Neuronal stem cell (in vitro differentiated cells): ENCODE measurements at regions not wholly inside any gene's neighbourhood (a gene's known extent, or its start where the extent isn't known, plus 50 kb on each side); places are given as distances from the start of the nearest gene placed in this dataset.

ENCODE experiments used
- DNase-seq: peaks from one replicate; pipeline ENCODE4 v3.0.0-alpha.2; 2013; ENCODE audit warnings: low spot score
- H2AFZ ChIP-seq: one replicate; pipeline ENCODE4 v1.6.1; 2013; ENCODE audit warnings: mild to moderate bottlenecking, low read length, inconsistent platforms
- H2AK5ac ChIP-seq: 2 replicates; pipeline ENCODE4 v1.6.1; 2013; ENCODE audit warnings: low read depth, mild to moderate bottlenecking, inconsistent platforms, low read length, moderate library complexity, mixed read lengths
- H2BK120ac ChIP-seq: 2 replicates; pipeline ENCODE4 v1.6.1; 2013; ENCODE audit warnings: low read depth, mild to moderate bottlenecking, inconsistent platforms, low read length, moderate library complexity, mixed read lengths
- H2BK12ac ChIP-seq: one replicate; pipeline ENCODE4 v1.6.1; 2013; ENCODE audit warnings: low read length, inconsistent platforms
- H2BK15ac ChIP-seq: 2 replicates; pipeline ENCODE4 v1.6.1; 2013; ENCODE audit warnings: mild to moderate bottlenecking, low read length, inconsistent platforms, mixed read lengths
- H2BK5ac ChIP-seq: one replicate; pipeline ENCODE4 v1.6.1; 2013; ENCODE audit warnings: inconsistent platforms, mild to moderate bottlenecking, low read length, moderate library complexity
- H3K14ac ChIP-seq: one replicate; pipeline ENCODE4 v1.6.1; 2013; ENCODE audit warnings: low read length, inconsistent platforms
- H3K18ac ChIP-seq: 2 replicates; pipeline ENCODE4 v1.6.1; 2013; ENCODE audit warnings: low read length, inconsistent platforms
- H3K23ac ChIP-seq: 2 replicates; pipeline ENCODE4 v1.6.1; 2013; ENCODE audit warnings: low read depth, mild to moderate bottlenecking, mixed read lengths, low read length, inconsistent platforms; ENCODE audit not compliant: poor library complexity
- H3K27ac ChIP-seq: replicated peaks from 3 replicates; pipeline ENCODE4 v1.5.1; 2013; ENCODE audit warnings: low read length, inconsistent platforms
- H3K27me3 ChIP-seq, 3 experiments: 2 replicates each; pipeline ENCODE4 v1.6.1; 2013; ENCODE audit warnings: low read length in 3 of 3, mild to moderate bottlenecking in 2 of 3, inconsistent platforms in 1 of 3, low read depth in 1 of 3, mixed read lengths in 1 of 3, moderate library complexity in 1 of 3; ENCODE audit not compliant: control insufficient read depth in 3 of 3, insufficient read depth in 3 of 3
- H3K36me3 ChIP-seq, 2 donors: replicated peaks in 1 of 2; 2 replicates each; pipeline ENCODE4 v1.6.1; 2013; ENCODE audit warnings: low read length in 2 of 2; ENCODE audit not compliant: control insufficient read depth in 2 of 2, insufficient read depth in 2 of 2
- H3K4ac ChIP-seq: 2 replicates; pipeline ENCODE4 v1.6.1; 2013; ENCODE audit warnings: inconsistent platforms, mild to moderate bottlenecking, low read length, moderate library complexity
- H3K4me1 ChIP-seq, 2 donors: 1 replicate in 1 of 2; 2 replicates in 1 of 2; pipeline ENCODE4 v1.6.1; 2013; ENCODE audit warnings: low read length in 2 of 2, low read depth in 1 of 2; ENCODE audit not compliant: control insufficient read depth in 2 of 2, insufficient read depth in 1 of 2
- H3K4me2 ChIP-seq: one replicate; pipeline ENCODE4 v1.6.1; 2013; ENCODE audit warnings: mild to moderate bottlenecking, low read length, inconsistent platforms; ENCODE audit not compliant: insufficient read depth, poor library complexity, severe bottlenecking
- H3K4me3 ChIP-seq, 2 donors: 2 replicates each; pipeline ENCODE4 v1.5.1; 2013; ENCODE audit warnings: low read length in 2 of 2, mild to moderate bottlenecking in 2 of 2, inconsistent platforms in 1 of 2, moderate library complexity in 1 of 2
- H3K79me1 ChIP-seq: one replicate; pipeline ENCODE4 v1.6.1; 2013; ENCODE audit warnings: low read depth, mild to moderate bottlenecking, inconsistent platforms, low read length, moderate library complexity
- H3K9ac ChIP-seq: one replicate; pipeline ENCODE4 v1.6.1; 2013; ENCODE audit warnings: mild to moderate bottlenecking, low read depth, low read length, inconsistent platforms; ENCODE audit not compliant: poor library complexity
- H3K9me3 ChIP-seq, 2 donors: replicated peaks in 1 of 2; 2 replicates each; pipeline versions ENCODE3 to v1.6.1; 2013; ENCODE audit warnings: low read length in 2 of 2, mild to moderate bottlenecking in 2 of 2, inconsistent platforms in 1 of 2, low read depth in 1 of 2, mixed read lengths in 1 of 2, moderate library complexity in 1 of 2; ENCODE audit not compliant: control insufficient read depth in 2 of 2, insufficient read depth in 1 of 2
- H4K8ac ChIP-seq: one replicate; pipeline ENCODE4 v1.6.1; 2013; ENCODE audit warnings: low read depth, mild to moderate bottlenecking, inconsistent platforms, low read length, moderate library complexity
- H4K91ac ChIP-seq: one replicate; pipeline ENCODE4 v1.6.1; 2013; ENCODE audit warnings: low read length, low read depth, mild to moderate bottlenecking, inconsistent platforms; ENCODE audit not compliant: poor library complexity
- WGBS, 2 donors: extraction: QIAGEN DNeasy Blood & Tissue Kit; methylation state at CpG; one replicate each; pipeline ENCODE4 v1.1.7; 2013; ENCODE audit warnings: missing lambda C conversion rate in 2 of 2, mixed read lengths in 1 of 2; ENCODE audit not compliant: insufficient read length in 2 of 2, insufficient replicate concordance in 1 of 2; ENCODE audit errors: extremely low coverage in 2 of 2; 5-methylcytosine and 5-hydroxymethylcytosine counted together

- H2BK5ac ChIP-seq, result no peak overlapping the region
- no CpG with 5 or more reads among the region's 1 CpG for WGBS, 2 donors
Observed at GRCh38 chr3:109851854-109852253, 514.5 kb upstream of the DPPA4 start.

GRCh38 chr3:109852283-109852682 is 514.9 kb upstream of the DPPA4 start:
- no peak overlapping the region for H3K9ac ChIP-seq
- H3K23ac ChIP-seq, result no peak overlapping the region
- no peak overlapping the region for H2AK5ac ChIP-seq
- no peak overlapping the region for H2BK15ac ChIP-seq
- no peak overlapping the region for H2BK12ac ChIP-seq
- H3K4me2 ChIP-seq, result no peak overlapping the region
- no peaks in the 10 kb centered on the region for H3K27me3 ChIP-seq
- H3K4me3 ChIP-seq, result no peak overlapping the region
- no peak overlapping the region for H4K91ac ChIP-seq
- H3K9me3 ChIP-seq, result peaks cover 4 to 7% of the 10 kb centered on the region in 2 donors
- H3K4ac ChIP-seq, result no peak overlapping the region
- H3K79me1 ChIP-seq, result no peaks in the 10 kb centered on the region
- no peak overlapping the region for H3K27ac ChIP-seq
- WGBS, 2 donors, result no CpG with 5 or more reads among the region's 3 CpGs
- no peak overlapping the region for H3K18ac ChIP-seq
- H3K14ac ChIP-seq, result no peak overlapping the region
- H3K36me3 ChIP-seq, result no peaks in the 10 kb centered on the region
- no peaks in the 10 kb centered on the region for H3K4me1 ChIP-seq
- no peak overlapping the region for H2BK5ac ChIP-seq
- DNase-seq, result no peak
- no peak overlapping the region for H4K8ac ChIP-seq
- H2BK120ac ChIP-seq, result no peak overlapping the region
- no peak overlapping the region for H2AFZ ChIP-seq

More at GRCh38 chr3:109851854-109852253, 514.5 kb upstream of the DPPA4 start:
- H2BK120ac ChIP-seq, result no peak overlapping the region
- no peak overlapping the region for H3K23ac ChIP-seq
- H3K27me3 ChIP-seq, result no peaks in the 10 kb centered on the region
- H4K91ac ChIP-seq, result no peak overlapping the region
- H4K8ac ChIP-seq, result no peak overlapping the region
- H2AK5ac ChIP-seq, result no peak overlapping the region
- no peak for DNase-seq
- H2AFZ ChIP-seq, result no peak overlapping the region
- no peaks in the 10 kb centered on the region for H3K36me3 ChIP-seq
- no peak overlapping the region for H2BK15ac ChIP-seq
- no peak overlapping the region for H3K9ac ChIP-seq
- H3K4me1 ChIP-seq, result no peaks in the 10 kb centered on the region
- no peak overlapping the region for H3K18ac ChIP-seq
- no peaks in the 10 kb centered on the region for H3K79me1 ChIP-seq
- H3K4me3 ChIP-seq, result no peak overlapping the region
- no peak overlapping the region for H3K4ac ChIP-seq
- H3K14ac ChIP-seq, result no peak overlapping the region
- H3K4me2 ChIP-seq, result no peak overlapping the region
- H3K27ac ChIP-seq, result no peak overlapping the region
- no peak overlapping the region for H2BK12ac ChIP-seq
- peaks cover 4 to 7% of the 10 kb centered on the region in 2 donors for H3K9me3 ChIP-seq

GRCh38 chr3:109853077-109853731 is 515.9 kb upstream of the DPPA4 start:
- H4K8ac ChIP-seq, result no peak overlapping the region
- H3K9ac ChIP-seq, result no peak overlapping the region
- H2AK5ac ChIP-seq, result no peak overlapping the region
- no peak overlapping the region for H3K27ac ChIP-seq
- no peak overlapping the region for H2BK12ac ChIP-seq
- H2AFZ ChIP-seq, result no peak overlapping the region
- H3K36me3 ChIP-seq, result no peaks in the 10 kb centered on the region
- H2BK5ac ChIP-seq, result no peak overlapping the region
- no peaks in the 10 kb centered on the region for H3K79me1 ChIP-seq
- H3K4me1 ChIP-seq, result no peaks in the 10 kb centered on the region
- H3K27me3 ChIP-seq, result no peaks in the 10 kb centered on the region
- no peak overlapping the region for H3K18ac ChIP-seq
- H3K4ac ChIP-seq, result no peak overlapping the region
- no peak overlapping the region for H3K4me3 ChIP-seq
- H3K14ac ChIP-seq, result no peak overlapping the region
- H4K91ac ChIP-seq, result no peak overlapping the region
- peaks cover 4 to 7% of the 10 kb centered on the region in 2 donors for H3K9me3 ChIP-seq
- no peak overlapping the region for H2BK15ac ChIP-seq
- H2BK120ac ChIP-seq, result no peak overlapping the region
- no CpG with 5 or more reads among the region's 2 CpGs for WGBS, 2 donors
- H3K23ac ChIP-seq, result no peak overlapping the region
- no peak for DNase-seq
- H3K4me2 ChIP-seq, result no peak overlapping the region

GRCh38 chr3:109863701-109864100 is 526.4 kb upstream of the DPPA4 start:
- Histone ChIP-seq H2BK120ac (no peak overlapping the region), H2BK15ac (no peak overlapping the region), H2AK5ac (no peak overlapping the region), H3K14ac (no peak overlapping the region), H4K8ac (no peak overlapping the region), H3K9ac (no peak overlapping the region), H3K79me1 (no peaks in the 10 kb centered on the region), H3K27me3 (no peaks in the 10 kb centered on the region), H4K91ac (no peak overlapping the region), H3K4me1 (no peaks in the 10 kb centered on the region), H3K9me3 (no peaks in the 10 kb centered on the region), H2AFZ (no peak overlapping the region), H3K4me2 (no peak overlapping the region), H2BK12ac (no peak overlapping the region), H3K23ac (no peak overlapping the region), H3K4ac (no peak overlapping the region), H2BK5ac (no peak overlapping the region), H3K18ac (no peak overlapping the region), H3K36me3 (no peaks in the 10 kb centered on the region), H3K4me3 (no peak overlapping the region), H3K27ac (no peak overlapping the region)
- WGBS, 2 donors, result no CpG with 5 or more reads among the region's 1 CpG
- no peak for DNase-seq
